KMS-11 (cell line): ENCODE measurements at regions not wholly inside any gene's neighbourhood (a gene's known extent, or its start where the extent isn't known, plus 50 kb on each side); places are given as distances from the start of the nearest gene placed in this dataset.
"Not testable (repeated sequence)": the region's sequence is repeated elsewhere in the genome, so short reads cannot be mapped to it uniquely, and the experiment has no call there.

ENCODE experiments used
- H2AFZ ChIP-seq: fragments of 200-600 bp; sonication (generic); 2 replicates; pipeline ENCODE4 v1.6.1; 2016; ENCODE audit warnings: antibody characterized with exemption, mixed run types, low read depth
- H3K27ac ChIP-seq: fragments of 200-600 bp; sonication (generic); 2 replicates; pipeline ENCODE4 v1.6.1; 2016; ENCODE audit warnings: mild to moderate bottlenecking, mixed run types
- H3K27me3 ChIP-seq: fragments of 200-600 bp; sonication (generic); 2 replicates; pipeline ENCODE4 v1.6.1; 2017; ENCODE audit warnings: mild to moderate bottlenecking, low read depth, mixed run types, moderate library complexity; ENCODE audit not compliant: insufficient read depth
- H3K36me3 ChIP-seq: fragments of 200-600 bp; sonication (generic); 2 replicates; pipeline ENCODE4 v1.6.1; 2017; ENCODE audit warnings: mild to moderate bottlenecking, mixed run types; ENCODE audit not compliant: insufficient read depth
- H3K4me1 ChIP-seq: fragments of 200-600 bp; sonication (generic); 2 replicates; pipeline ENCODE4 v1.6.1; 2016; ENCODE audit warnings: mild to moderate bottlenecking, low read depth, mixed run types; ENCODE audit not compliant: poor library complexity, severe bottlenecking
- H3K4me2 ChIP-seq: fragments of 200-600 bp; sonication (generic); 2 replicates; pipeline ENCODE4 v1.7.0; 2016; ENCODE audit warnings: mild to moderate bottlenecking, mixed run types
- H3K4me3 ChIP-seq: fragments of 200-600 bp; sonication (generic); IDR thresholded peaks from 2 replicates; pipeline ENCODE4 v1.6.1; 2017; ENCODE audit warnings: low read depth, low read length, mixed read lengths; ENCODE audit not compliant: insufficient read depth
- H3K79me2 ChIP-seq: fragments of 200-600 bp; sonication (generic); 2 replicates; pipeline ENCODE4 v1.6.1; 2016; ENCODE audit warnings: low read depth, mixed run types; ENCODE audit not compliant: insufficient read depth
- H3K9ac ChIP-seq: fragments of 200-600 bp; sonication (generic); 2 replicates; pipeline ENCODE4 v1.6.1; 2016; ENCODE audit warnings: mild to moderate bottlenecking, mixed run types
- H4K20me1 ChIP-seq: fragments of 200-600 bp; sonication (generic); 2 replicates; pipeline ENCODE4 v1.6.1; 2016; ENCODE audit warnings: mild to moderate bottlenecking, mixed run types; ENCODE audit not compliant: insufficient read depth
- CTCF ChIP-seq: fragments of 200-600 bp; sonication (generic); conservative IDR thresholded peaks from 2 replicates; pipeline ENCODE4 v1.6.1; 2017; ENCODE audit warnings: low read depth, mild to moderate bottlenecking, antibody characterized with exemption, low read length, moderate library complexity, mixed read lengths

- no peak overlapping the region for H2AFZ ChIP-seq
- peaks cover 9% of the 10 kb centered on the region; the same call in 1 of the 2 replicates for H4K20me1 ChIP-seq
- no peak for TF ChIP-seq CTCF
- H3K36me3 ChIP-seq, result peaks cover 13% of the 10 kb centered on the region; the same call in 1 of the 2 replicates
- no peaks in the 10 kb centered on the region for H3K4me1 ChIP-seq
- H3K79me2 ChIP-seq, result peaks cover 16% of the 10 kb centered on the region; the same call in 1 of the 2 replicates
- H3K27ac ChIP-seq, result no peak overlapping the region
- no peak overlapping the region for H3K4me2 ChIP-seq
- H3K9ac ChIP-seq, result no peak overlapping the region
- H3K27me3 ChIP-seq, result no peaks in the 10 kb centered on the region
- no peak overlapping the region for H3K4me3 ChIP-seq
Measured at GRCh38 chr7:35866186-35866585, 65.3 kb downstream of the SEPTIN7 start.

DNA sequence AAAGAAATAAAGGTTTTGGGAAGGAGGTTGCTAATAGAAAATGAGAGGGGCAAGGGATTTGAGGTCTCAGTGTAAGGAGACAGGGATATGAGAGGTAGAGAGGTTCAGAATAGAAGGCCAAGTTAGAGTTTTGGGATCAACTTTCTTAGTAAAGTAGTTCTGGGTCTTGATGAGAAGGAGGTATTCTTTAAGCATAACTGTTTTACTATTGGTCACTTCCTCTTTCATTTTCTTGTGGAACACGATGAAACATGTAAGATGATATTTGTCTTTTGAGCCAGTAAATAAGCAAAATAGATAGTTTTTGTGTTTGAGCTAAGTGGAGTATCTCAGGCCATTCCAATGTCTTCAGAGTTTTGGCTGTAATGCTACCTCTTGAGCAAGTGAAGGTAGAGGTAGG lies 68.3 kb downstream of the SEPTIN7 start:
- not testable (repeated sequence) for H3K27ac ChIP-seq, H4K20me1 ChIP-seq, H3K4me3 ChIP-seq, H3K9ac ChIP-seq, H3K4me1 ChIP-seq, H3K4me2 ChIP-seq, H3K79me2 ChIP-seq, H2AFZ ChIP-seq, H3K27me3 ChIP-seq, H3K36me3 ChIP-seq

DNA sequence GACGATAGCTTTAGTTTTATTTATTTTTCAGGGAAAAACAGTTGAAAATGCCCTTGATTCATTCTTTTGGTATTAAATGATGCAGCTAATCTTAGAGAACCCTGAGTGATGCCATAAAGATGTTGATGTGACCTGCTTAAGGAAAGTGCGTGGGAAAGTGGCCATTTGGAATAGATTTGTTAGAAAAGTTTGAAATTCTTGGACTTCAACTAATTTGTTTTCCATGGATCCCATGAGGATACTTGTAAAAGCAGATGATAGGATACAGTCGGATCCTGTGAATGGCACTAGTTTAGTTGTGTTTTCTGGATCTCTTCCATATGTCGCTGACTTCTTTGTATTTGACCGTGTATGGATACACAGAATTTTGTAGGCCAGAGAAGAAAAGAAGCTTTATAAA lies 69.0 kb downstream of the SEPTIN7 start:
- Histone ChIP-seq H3K4me3 (no peak overlapping the region), H3K27me3 (no peaks in the 10 kb centered on the region), H3K4me1 (no peaks in the 10 kb centered on the region), H3K27ac (no peak overlapping the region), H3K9ac (no peak overlapping the region), H4K20me1 (no peaks in the 10 kb centered on the region), H3K36me3 (0 out of 2 replicates have a peak, but pooled peaks cover 6% of the 10 kb centered on the region), H3K4me2 (no peak overlapping the region), H3K79me2 (no peaks in the 10 kb centered on the region), H2AFZ (no peak overlapping the region)
- TF ChIP-seq CTCF, result no peak

DNA sequence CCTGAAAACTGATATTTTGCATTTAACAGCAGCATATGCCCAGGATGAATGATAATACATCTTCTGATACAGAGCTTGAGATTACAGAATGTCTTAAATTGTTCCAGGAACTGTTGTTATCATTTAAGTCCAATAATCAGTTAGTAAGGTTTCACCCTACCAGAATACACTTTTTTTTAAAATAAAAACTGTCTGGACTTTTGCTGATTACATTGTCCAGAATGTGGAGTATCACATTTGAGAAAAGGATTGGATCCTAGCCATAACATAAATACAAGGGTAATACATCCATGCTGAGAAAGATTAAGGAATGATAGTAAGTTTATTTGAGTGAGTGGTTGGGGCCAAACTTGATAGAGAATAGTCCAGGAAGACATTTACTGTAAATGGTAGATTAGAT lies 71.0 kb downstream of the SEPTIN7 start:
- Histone ChIP-seq H2AFZ (no peak overlapping the region), H3K79me2 (no peaks in the 10 kb centered on the region), H4K20me1 (no peaks in the 10 kb centered on the region), H3K9ac (no peak overlapping the region), H3K27me3 (no peaks in the 10 kb centered on the region), H3K4me1 (no peaks in the 10 kb centered on the region), H3K36me3 (no peaks in the 10 kb centered on the region), H3K27ac (no peak overlapping the region), H3K4me2 (no peak overlapping the region), H3K4me3 (no peak overlapping the region)
- TF ChIP-seq CTCF, result no peak

DNA sequence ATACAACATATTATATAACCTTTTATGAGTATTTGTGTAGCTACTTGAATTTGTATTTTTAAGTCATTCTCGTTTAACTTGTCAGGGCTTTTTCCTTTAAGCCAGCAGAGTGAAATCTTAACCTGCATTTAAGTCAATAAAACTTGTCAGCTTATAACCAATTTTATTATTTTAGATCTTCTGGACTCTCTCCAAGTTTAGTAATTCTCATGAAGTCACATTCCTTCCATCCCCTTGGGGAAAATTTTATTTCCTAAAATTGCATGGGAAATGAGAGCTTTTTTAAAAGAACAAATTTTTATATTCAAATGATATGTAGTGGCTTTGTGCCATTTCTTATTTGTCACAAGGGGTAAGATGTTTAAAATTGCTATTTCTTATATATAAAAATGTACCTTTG lies 74.0 kb downstream of the SEPTIN7 start:
- Histone ChIP-seq H3K79me2 (no peaks in the 10 kb centered on the region), H4K20me1 (no peaks in the 10 kb centered on the region), H3K27ac (no peak overlapping the region), H3K36me3 (no peaks in the 10 kb centered on the region), H3K27me3 (no peaks in the 10 kb centered on the region), H3K4me2 (no peak overlapping the region), H3K9ac (no peak overlapping the region), H3K4me3 (no peak overlapping the region), H3K4me1 (no peaks in the 10 kb centered on the region), H2AFZ (no peak overlapping the region)
- no peak for TF ChIP-seq CTCF
